ENCODE measurements at regions not wholly inside any gene's neighbourhood (a gene's known extent, or its start where the extent isn't known, plus 50 kb on each side); places are given as distances from the start of the nearest gene placed in this dataset.

DNA sequence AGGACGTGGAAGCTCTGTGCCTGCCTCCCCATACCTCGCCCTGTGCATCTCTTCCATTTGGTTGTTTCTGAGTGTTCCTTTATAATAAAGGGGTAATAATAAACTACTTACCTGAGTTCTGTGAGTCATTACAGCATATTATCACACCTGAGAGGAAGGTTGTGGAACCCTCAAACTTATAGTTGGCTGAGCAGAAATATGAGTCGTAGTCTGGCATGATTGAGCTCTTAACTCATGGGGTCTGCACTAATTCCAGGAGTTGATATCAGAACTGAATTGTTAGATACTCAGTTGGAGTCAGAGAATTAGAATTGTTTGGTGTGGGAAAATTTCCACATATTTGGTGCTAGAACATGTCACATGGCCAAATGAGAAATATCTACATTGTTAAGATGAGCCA is 52.4 kb upstream of the HTR2A start:
- in situ Hi-C loops (cut with MboI; ENCODE audit: low sequenced_read_pairs) = no loop called here
- H2AFZ ChIP-seq (replicated peaks; ENCODE audit: low read length, poor library complexity) = no peak overlapping the region
- no peak overlapping the region for H2BK15ac ChIP-seq (ENCODE audit: low read depth, low read length)
- intact Hi-C loops (cut with micrococcal nuclease) = no loop called here
- no peaks in the 10 kb centered on the region for H3K79me1 ChIP-seq (ENCODE audit: low read depth in 1 of 2, low read length in 2 of 2)
- BruUV-seq (replicated peaks) = no TSS peak
- ATAC-seq (ENCODE audit: low read depth) (no peak), DNase-seq (no peak)
- H4K8ac ChIP-seq (ENCODE audit: low read depth in 2 of 2, low read length in 2 of 2) = no peak overlapping the region
- H3K23ac ChIP-seq (ENCODE audit: low read depth, low read length) = no peak overlapping the region
- H2BK120ac ChIP-seq (ENCODE audit: low read depth, low read length) = no peak overlapping the region
- H4K20me1 ChIP-seq (ENCODE audit: insufficient read depth, low read length) = no peaks in the 10 kb centered on the region
- H2AK9ac ChIP-seq (replicated peaks; ENCODE audit: low read depth, low read length, poor library complexity) = no peak overlapping the region
- H3K56ac ChIP-seq (ENCODE audit: extremely low read depth, insufficient read depth, low read length) = no peak overlapping the region
- H3K4ac ChIP-seq (ENCODE audit: low read depth, low read length) = no peak overlapping the region
- H3K9me1 ChIP-seq (ENCODE audit: insufficient read depth, low read length) = no peaks in the 10 kb centered on the region
- no CpG with 5 or more reads among the region's 3 CpGs for WGBS, 2 experiments (ENCODE audit: extremely low coverage in 2 of 2, insufficient read length in 1 of 2)
- no peak for TF ChIP-seq RFX5 (IDR thresholded peaks at IDR 0.05; ENCODE audit: low read depth, low read length)
- no peak for TF ChIP-seq CEBPB (IDR thresholded peaks at IDR 0.05; ENCODE audit: low read depth, low read length)
- TF ChIP-seq CHD1 (IDR thresholded peaks at IDR 0.05; ENCODE audit: low read depth, low read length) = no peak
- TF ChIP-seq MAFK (IDR thresholded peaks at IDR 0.05; ENCODE audit: low read depth, low read length) = no peak
- TF ChIP-seq, protein P1, sequence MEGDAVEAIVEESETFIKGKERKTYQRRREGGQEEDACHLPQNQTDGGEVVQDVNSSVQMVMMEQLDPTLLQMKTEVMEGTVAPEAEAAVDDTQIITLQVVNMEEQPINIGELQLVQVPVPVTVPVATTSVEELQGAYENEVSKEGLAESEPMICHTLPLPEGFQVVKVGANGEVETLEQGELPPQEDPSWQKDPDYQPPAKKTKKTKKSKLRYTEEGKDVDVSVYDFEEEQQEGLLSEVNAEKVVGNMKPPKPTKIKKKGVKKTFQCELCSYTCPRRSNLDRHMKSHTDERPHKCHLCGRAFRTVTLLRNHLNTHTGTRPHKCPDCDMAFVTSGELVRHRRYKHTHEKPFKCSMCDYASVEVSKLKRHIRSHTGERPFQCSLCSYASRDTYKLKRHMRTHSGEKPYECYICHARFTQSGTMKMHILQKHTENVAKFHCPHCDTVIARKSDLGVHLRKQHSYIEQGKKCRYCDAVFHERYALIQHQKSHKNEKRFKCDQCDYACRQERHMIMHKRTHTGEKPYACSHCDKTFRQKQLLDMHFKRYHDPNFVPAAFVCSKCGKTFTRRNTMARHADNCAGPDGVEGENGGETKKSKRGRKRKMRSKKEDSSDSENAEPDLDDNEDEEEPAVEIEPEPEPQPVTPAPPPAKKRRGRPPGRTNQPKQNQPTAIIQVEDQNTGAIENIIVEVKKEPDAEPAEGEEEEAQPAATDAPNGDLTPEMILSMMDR (conservative IDR thresholded peaks at IDR 0.05; ENCODE audit: low read depth, low read length) = no peak
- TF ChIP-seq, protein P2, sequence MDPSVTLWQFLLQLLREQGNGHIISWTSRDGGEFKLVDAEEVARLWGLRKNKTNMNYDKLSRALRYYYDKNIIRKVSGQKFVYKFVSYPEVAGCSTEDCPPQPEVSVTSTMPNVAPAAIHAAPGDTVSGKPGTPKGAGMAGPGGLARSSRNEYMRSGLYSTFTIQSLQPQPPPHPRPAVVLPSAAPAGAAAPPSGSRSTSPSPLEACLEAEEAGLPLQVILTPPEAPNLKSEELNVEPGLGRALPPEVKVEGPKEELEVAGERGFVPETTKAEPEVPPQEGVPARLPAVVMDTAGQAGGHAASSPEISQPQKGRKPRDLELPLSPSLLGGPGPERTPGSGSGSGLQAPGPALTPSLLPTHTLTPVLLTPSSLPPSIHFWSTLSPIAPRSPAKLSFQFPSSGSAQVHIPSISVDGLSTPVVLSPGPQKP (IDR thresholded peaks at IDR 0.05; ENCODE audit: borderline replicate concordance, low read depth, low read length) = no peak
- TF ChIP-seq NFE2L2 (IDR thresholded peaks at IDR 0.05; ENCODE audit: low read depth, low read length) = no peak
- no peak for TF ChIP-seq RCOR1 (IDR thresholded peaks at IDR 0.05; ENCODE audit: insufficient replicate concordance, low read length)
- TF ChIP-seq POLR2A (IDR thresholded peaks at IDR 0.05; ENCODE audit: low read depth, low read length) = no peak
- TF ChIP-seq SMC3 (IDR thresholded peaks at IDR 0.05; ENCODE audit: low read depth, low read length) = no peak
- dilution Hi-C loops (cut with HindIII; ENCODE audit: low sequenced_read_pairs, unreplicated experiment) = no loop called here
- H3K4me3 ChIP-seq (ENCODE audit: insufficient read depth, low read depth, low read length) = no peak overlapping the region
- H3K27ac ChIP-seq (ENCODE audit: insufficient read depth, low read length) = no peak overlapping the region
- no peaks in the 10 kb centered on the region for H3K27me3 ChIP-seq (ENCODE audit: control insufficient read depth, insufficient read depth, low read length)
- no peak overlapping the region for H2BK20ac ChIP-seq (ENCODE audit: low read depth, low read length)
- H4K91ac ChIP-seq (ENCODE audit: insufficient read depth, low read depth, low read length) = no peak overlapping the region
- H2BK5ac ChIP-seq (ENCODE audit: low read depth, low read length, poor library complexity, severe bottlenecking) = no peak overlapping the region
- H3K18ac ChIP-seq (ENCODE audit: low read depth, low read length) = no peak overlapping the region
- no peak overlapping the region for H3K4me2 ChIP-seq (ENCODE audit: low read depth, low read length)
- no peak overlapping the region for H3K9ac ChIP-seq (ENCODE audit: low read depth, low read length)
- no peaks in the 10 kb centered on the region for H3K9me3 ChIP-seq (ENCODE audit: control insufficient read depth, insufficient read depth, low read length)
- no peak overlapping the region for H4K5ac ChIP-seq (ENCODE audit: low read depth, low read length)
- H2AK5ac ChIP-seq (ENCODE audit: low read depth, low read length) = no peak overlapping the region
- ChIA-PET POLR2A (ENCODE audit: unreplicated experiment) (no interaction called here), CTCF (no interaction called here)
- H3K14ac ChIP-seq (replicated peaks; ENCODE audit: low read depth, low read length) = no peak overlapping the region
- no peaks in the 10 kb centered on the region for H3K4me1 ChIP-seq (ENCODE audit: control insufficient read depth, insufficient read depth, low read length)
- H3K36me3 ChIP-seq (ENCODE audit: control insufficient read depth, insufficient read depth, low read length) = no peaks in the 10 kb centered on the region
